ENCODE measurements at regions not wholly inside any gene's neighbourhood (a gene's known extent, or its start where the extent isn't known, plus 50 kb on each side); places are given as distances from the start of the nearest gene placed in this dataset.

- 90% methylated on average over 3 of the region's 3 CpGs for WGBS (ENCODE audit: insufficient coverage)
- peaks cover 2 to 5% of the 10 kb centered on the region in 2 donors for H3K9me3 Mint-ChIP-seq
- Histone ChIP-seq H3K27me3 (ENCODE audit: control insufficient read depth, insufficient read depth, low read length) (no peaks in the 10 kb centered on the region), H3K4me3 (ENCODE audit: low read length) (no peak overlapping the region), H3K36me3 (ENCODE audit: control insufficient read depth, insufficient read depth, low read length) (no peaks in the 10 kb centered on the region), H3K4me1 (ENCODE audit: control insufficient read depth, insufficient read depth, low read length) (no peaks in the 10 kb centered on the region), H3K9me3 (ENCODE audit: control insufficient read depth, insufficient read depth, low read length) (no peaks in the 10 kb centered on the region), H3K27ac (ENCODE audit: low read length) (no peak overlapping the region)
- no peaks in the 10 kb centered on the region for H3K4me1 Mint-ChIP-seq
- no peak for ATAC-seq
- no peak for DNase-seq
- H3K27ac Mint-ChIP-seq: no peak overlapping the region
- TF ChIP-seq, protein P1, sequence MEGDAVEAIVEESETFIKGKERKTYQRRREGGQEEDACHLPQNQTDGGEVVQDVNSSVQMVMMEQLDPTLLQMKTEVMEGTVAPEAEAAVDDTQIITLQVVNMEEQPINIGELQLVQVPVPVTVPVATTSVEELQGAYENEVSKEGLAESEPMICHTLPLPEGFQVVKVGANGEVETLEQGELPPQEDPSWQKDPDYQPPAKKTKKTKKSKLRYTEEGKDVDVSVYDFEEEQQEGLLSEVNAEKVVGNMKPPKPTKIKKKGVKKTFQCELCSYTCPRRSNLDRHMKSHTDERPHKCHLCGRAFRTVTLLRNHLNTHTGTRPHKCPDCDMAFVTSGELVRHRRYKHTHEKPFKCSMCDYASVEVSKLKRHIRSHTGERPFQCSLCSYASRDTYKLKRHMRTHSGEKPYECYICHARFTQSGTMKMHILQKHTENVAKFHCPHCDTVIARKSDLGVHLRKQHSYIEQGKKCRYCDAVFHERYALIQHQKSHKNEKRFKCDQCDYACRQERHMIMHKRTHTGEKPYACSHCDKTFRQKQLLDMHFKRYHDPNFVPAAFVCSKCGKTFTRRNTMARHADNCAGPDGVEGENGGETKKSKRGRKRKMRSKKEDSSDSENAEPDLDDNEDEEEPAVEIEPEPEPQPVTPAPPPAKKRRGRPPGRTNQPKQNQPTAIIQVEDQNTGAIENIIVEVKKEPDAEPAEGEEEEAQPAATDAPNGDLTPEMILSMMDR (IDR thresholded peaks at IDR 0.05): no peak
- intact Hi-C loops (cut with micrococcal nuclease): no loop called here
- no peak overlapping the region for H3K4me3 Mint-ChIP-seq
- no peaks in the 10 kb centered on the region for H3K27me3 Mint-ChIP-seq (ENCODE audit: low read depth in 2 of 2)
- H3K36me3 Mint-ChIP-seq: no peaks in the 10 kb centered on the region
These were observed 363.2 kb downstream of the GALC start for GRCh38 chr14:87629788-87630187.

DNA sequence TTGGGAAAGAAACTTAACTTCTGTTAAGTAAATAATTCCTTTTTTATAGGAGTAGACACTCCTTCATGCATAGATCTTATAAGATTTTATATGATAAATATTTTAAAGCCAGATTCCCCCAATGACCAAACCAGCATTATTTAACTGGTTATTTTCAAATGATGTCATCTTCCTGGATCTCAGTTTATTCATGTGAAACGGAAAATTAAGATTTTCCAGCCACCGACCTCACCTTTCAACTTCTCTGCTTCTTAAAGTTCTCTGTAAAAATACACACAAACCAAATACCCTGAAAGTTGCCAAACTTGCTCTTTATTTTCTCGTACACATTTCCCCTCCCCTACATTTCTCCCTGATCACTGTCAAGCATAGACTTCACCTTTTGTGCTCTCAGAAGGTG, 364.2 kb downstream of the GALC start:
- Histone ChIP-seq H3K4me1 (ENCODE audit: control insufficient read depth, insufficient read depth, low read length) (no peaks in the 10 kb centered on the region), H3K36me3 (ENCODE audit: control insufficient read depth, insufficient read depth, low read length) (no peaks in the 10 kb centered on the region), H3K4me3 (ENCODE audit: low read length) (no peak overlapping the region), H3K9me3 (ENCODE audit: control insufficient read depth, insufficient read depth, low read length) (no peaks in the 10 kb centered on the region), H3K27me3 (ENCODE audit: control insufficient read depth, insufficient read depth, low read length) (no peaks in the 10 kb centered on the region), H3K27ac (ENCODE audit: low read length) (no peak overlapping the region)
- DNase-seq (no peak), ATAC-seq (no peak)
- intact Hi-C loops (cut with micrococcal nuclease): no loop called here
- TF ChIP-seq, protein P1 (IDR thresholded peaks at IDR 0.05): no peak
- Mint-ChIP-seq H3K4me1 (no peaks in the 10 kb centered on the region), H3K9me3 (peaks cover 2 to 5% of the 10 kb centered on the region in 2 donors), H3K4me3 (no peak overlapping the region), H3K27ac (no peak overlapping the region), H3K36me3 (no peaks in the 10 kb centered on the region), H3K27me3 (ENCODE audit: low read depth in 2 of 2) (no peaks in the 10 kb centered on the region)
- WGBS (ENCODE audit: insufficient coverage): 78% methylated on average over 3 of the region's 3 CpGs

- no peak overlapping the region for H3K27ac ChIP-seq (ENCODE audit: low read length)
- Mint-ChIP-seq H3K9me3 (peaks cover 3 to 5% of the 10 kb centered on the region in 2 donors), H3K4me1 (no peaks in the 10 kb centered on the region), H3K36me3 (no peaks in the 10 kb centered on the region), H3K4me3 (no peak overlapping the region), H3K27me3 (ENCODE audit: low read depth in 2 of 2) (no peaks in the 10 kb centered on the region), H3K27ac (no peak overlapping the region)
- no peak for ATAC-seq
- intact Hi-C loops (cut with micrococcal nuclease): no loop called here
- no peak for DNase-seq
- no peaks in the 10 kb centered on the region for H3K9me3 ChIP-seq (ENCODE audit: control insufficient read depth, insufficient read depth, low read length)
- H3K36me3 ChIP-seq (ENCODE audit: control insufficient read depth, insufficient read depth, low read length): no peaks in the 10 kb centered on the region
- H3K4me1 ChIP-seq (ENCODE audit: control insufficient read depth, insufficient read depth, low read length): no peaks in the 10 kb centered on the region
- no peak overlapping the region for H3K4me3 ChIP-seq (ENCODE audit: low read length)
- H3K27me3 ChIP-seq (ENCODE audit: control insufficient read depth, insufficient read depth, low read length): no peaks in the 10 kb centered on the region
- TF ChIP-seq, protein P1 (IDR thresholded peaks at IDR 0.05): no peak
These were observed 364.9 kb downstream of the GALC start for GRCh38 chr14:87628129-87628528.

- Mint-ChIP-seq H3K4me3 (no peak overlapping the region), H3K36me3 (no peaks in the 10 kb centered on the region), H3K9me3 (peaks cover 11 to 14% of the 10 kb centered on the region in 2 donors), H3K4me1 (no peaks in the 10 kb centered on the region), H3K27me3 (ENCODE audit: low read depth in 2 of 2) (no peaks in the 10 kb centered on the region), H3K27ac (no peak overlapping the region)
- Histone ChIP-seq H3K4me1 (ENCODE audit: control insufficient read depth, insufficient read depth, low read length) (no peaks in the 10 kb centered on the region), H3K27me3 (ENCODE audit: control insufficient read depth, insufficient read depth, low read length) (no peaks in the 10 kb centered on the region), H3K4me3 (ENCODE audit: low read length) (no peak overlapping the region), H3K9me3 (ENCODE audit: control insufficient read depth, insufficient read depth, low read length) (peaks cover 9% of the 10 kb centered on the region), H3K36me3 (ENCODE audit: control insufficient read depth, insufficient read depth, low read length) (no peaks in the 10 kb centered on the region), H3K27ac (ENCODE audit: low read length) (no peak overlapping the region)
- intact Hi-C loops (cut with micrococcal nuclease): no loop called here
- TF ChIP-seq, protein P1 (IDR thresholded peaks at IDR 0.05): no peak
- DNase-seq (no peak), ATAC-seq (no peak)
These were observed 366.7 kb downstream of the GALC start for GRCh38 chr14:87626266-87626665.
